GM18508 (cell line): ENCODE measurements at regions not wholly inside any gene's neighbourhood (a gene's known extent, or its start where the extent isn't known, plus 50 kb on each side); places are given as distances from the start of the nearest gene placed in this dataset.
A peak's percentile ranks its signal among the peaks of the same experiment; 100 is the strongest.
"Not testable (repeated sequence)": the region's sequence is repeated elsewhere in the genome, so short reads cannot be mapped to it uniquely, and the experiment has no call there.

ENCODE experiments used
- ATAC-seq: cut with Tn5 transposase; IDR thresholded peaks from one replicate; pipeline ENCODE4 v1.9.1; 2021; ENCODE audit warnings: moderate number of reproducible peaks; ENCODE audit not compliant: insufficient read depth, unreplicated experiment

DNA sequence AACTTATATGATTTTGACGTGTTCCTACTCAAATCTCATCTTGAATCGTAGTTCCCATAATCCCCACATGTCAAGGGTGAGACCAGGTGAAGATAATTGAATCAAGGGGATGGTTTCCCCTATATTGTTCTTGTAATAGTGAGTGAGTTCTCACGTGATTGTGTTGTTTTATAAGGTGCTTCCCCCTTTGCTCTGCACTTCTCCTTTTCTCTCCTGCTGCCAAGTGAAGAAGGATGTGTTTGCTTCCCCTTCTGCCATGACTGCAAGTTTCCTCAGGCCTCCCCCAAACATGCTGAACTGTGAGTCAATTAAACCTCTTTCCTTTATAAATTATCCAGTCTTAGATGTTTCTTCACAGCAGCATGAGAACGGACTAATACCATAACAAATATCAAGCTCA is 83.2 kb downstream of the MANEA start:
- ATAC-seq: no peak

DNA sequence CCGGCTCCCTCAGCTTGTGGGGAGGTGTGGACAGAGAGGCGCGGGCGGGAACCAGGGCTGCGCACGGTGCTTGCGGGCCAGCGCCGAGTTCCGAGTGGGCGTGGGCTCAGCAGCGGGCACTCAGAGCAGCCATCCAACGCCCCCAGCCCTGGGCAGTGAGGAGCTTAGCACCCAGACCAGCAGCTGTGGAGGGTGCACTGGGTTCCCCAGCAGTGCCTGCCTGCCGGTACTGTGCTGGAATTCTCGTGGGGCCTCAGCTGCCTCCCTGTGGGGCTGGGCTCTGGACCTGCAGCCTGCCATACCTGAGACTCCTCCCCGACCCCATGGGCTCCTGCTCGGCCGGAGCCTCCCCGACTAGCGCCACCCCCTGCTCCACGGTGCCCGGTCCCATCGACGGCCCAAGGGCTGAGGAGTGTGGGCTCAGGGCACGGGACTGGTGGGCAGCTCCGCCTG is 92.7 kb downstream of the MANEA start:
- ATAC-seq: no peak

DNA sequence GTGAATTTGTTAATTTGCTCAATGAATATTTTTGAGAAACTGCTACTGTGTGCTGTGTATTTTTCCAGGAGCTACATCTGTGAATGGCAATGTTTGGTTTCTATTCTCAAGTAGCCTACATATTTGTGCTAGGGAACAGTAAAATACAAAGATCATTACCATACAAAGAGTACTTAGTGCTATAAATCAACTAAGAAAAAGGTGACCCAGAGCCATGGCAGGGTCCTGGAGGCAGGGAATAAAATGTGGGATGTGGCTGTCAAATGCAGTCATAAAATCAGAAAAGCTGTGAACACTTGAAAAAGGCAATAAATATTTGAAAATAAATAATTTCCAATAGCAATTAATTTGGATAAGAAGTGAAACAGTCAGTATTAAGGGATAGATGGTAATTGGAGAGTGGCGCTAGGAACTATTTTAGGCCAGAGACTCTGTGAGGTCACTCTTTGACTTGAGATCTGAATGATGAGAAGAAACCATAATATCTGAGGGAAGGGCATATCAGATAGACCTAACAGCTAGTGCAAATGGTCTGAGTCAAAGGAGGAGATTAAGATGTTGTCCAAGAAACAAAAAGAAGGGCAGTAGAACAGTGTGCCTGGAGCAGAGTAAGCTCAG is 98.8 kb downstream of the MANEA start:
- ATAC-seq: no peak

DNA sequence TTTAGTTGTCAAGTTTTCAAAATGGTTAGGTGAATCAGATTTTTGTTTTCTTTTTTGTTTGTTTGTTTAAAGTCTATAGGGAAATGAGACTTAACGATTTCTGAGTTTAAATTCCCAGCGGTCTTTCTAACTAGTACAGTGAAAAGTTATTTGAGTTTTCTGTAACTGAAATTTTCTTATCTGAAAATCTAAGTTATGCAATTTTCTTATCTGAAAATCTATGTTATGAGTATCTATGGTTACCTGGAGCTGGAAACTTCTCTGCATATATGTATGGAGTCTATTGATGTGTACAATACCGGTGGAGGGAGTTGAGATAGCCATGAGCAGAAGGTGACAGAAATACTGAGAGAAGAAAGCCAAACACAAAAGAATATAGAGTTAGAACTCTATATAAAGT is 102.6 kb downstream of the MANEA start:
- ATAC-seq: no peak

DNA sequence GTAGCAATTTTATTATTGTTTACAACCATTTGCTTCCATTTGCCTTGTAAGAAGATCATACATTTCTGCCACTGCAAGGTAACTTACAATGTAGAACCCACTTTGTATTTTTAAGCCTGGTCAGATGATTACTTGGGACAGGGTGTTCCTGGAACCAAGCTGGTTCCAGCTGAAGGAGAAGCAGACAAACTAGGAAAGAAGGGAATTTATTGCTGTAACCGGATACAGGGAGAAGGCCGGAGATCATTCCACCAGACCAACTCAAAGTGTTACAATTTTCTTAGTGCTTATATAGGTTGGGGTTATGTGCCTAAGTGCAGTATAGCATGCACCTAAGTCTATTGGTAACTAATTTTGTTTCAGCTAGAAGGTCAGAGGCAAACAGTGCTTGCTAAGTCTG is 104.4 kb downstream of the MANEA start:
- no peak for ATAC-seq

DNA sequence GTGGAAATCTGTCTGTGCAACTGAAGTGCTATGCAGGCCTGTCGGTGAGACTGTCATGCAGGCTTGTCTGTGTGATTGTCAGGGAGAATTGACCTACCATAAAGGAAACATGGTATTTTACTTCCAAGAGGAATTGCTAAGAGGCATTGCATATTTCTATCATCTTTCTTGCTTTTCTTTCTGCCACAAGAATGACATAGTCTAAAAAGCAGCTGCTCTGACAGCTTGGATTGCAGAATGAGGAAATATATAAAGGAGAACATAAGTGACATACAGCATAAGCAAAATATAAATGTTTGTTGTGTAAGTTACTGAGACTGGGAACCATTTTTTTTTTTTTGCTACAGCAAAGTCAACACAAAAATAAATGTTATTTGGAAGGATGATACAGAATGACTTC is 105.1 kb downstream of the MANEA start:
- ATAC-seq: no peak

DNA sequence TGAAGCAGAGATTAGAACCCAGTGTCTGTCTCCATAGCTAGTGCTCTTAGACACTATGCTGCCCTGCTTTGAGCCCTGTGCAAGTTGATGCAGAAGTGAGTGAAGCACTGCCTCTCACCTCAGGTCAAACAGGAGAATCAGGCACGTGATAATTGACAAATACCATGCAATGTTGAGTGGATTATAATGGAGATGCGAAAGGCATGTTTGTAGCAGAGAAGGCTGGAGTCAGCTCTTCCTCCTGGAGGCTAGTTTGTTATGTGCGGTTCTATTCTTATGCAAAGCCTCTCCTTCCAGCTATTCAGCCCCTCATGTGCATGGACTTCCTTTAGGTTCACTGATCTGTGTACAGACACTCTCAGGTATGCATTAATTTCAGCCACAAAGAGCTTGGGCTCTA is 108.5 kb downstream of the MANEA start:
- ATAC-seq: no peak

DNA sequence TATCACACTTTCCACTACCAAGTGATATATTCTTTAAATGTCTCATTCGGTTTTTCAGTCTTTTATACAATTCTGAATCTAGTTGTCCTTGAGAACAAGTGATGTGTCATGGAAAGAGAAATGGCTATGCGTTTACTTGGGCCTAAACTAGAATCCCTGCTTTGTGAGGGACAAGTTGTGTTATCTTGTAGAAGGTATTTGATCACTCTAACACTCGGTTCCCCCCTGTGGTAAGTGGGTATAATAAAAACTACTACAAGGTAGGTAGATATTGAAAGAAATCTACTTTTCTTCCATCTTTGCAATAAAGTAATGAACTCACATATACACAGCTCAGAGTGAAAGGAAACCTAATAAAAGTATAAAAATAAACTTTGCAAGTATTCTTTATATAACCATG is 108.9 kb downstream of the MANEA start:
- ATAC-seq: no peak

DNA sequence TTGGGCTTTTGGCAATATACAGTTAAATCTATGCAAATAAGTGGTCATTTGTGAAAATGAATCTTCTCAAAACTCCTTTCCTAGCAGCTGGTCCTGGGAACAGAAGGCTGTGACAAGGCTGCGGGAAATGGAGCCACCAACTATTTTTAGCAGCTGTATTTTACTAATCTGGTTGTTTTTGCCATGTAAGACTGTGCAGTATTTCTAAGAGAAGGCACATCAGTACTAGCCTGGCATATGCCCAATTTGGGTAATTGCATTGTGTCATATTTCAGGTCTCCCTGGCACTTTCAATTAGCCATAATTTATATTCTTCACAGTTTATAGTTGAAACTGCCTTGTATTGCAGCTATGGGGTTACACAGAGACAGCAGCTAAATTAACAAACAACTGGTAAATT is 109.6 kb downstream of the MANEA start:
- ATAC-seq: no peak

DNA sequence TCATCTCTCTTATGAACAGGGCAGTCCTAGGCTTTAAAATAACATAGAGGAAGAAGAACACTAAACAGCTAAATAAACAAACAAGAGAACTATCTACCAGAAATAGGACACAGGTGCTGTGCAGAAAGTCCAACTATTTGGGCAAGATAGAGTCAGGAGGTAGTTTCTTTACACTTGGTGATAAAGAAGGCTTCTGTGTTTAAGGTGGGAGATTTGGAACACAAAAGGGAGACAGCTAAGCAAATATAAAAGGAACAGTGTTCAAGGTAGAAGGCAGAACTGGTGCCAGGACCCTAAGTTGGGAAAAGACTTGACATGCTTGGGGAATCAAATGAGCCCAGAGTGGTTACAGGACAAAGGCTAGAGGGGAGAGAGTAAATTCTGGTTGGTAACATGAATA is 110.5 kb downstream of the MANEA start:
- no peak for ATAC-seq

DNA sequence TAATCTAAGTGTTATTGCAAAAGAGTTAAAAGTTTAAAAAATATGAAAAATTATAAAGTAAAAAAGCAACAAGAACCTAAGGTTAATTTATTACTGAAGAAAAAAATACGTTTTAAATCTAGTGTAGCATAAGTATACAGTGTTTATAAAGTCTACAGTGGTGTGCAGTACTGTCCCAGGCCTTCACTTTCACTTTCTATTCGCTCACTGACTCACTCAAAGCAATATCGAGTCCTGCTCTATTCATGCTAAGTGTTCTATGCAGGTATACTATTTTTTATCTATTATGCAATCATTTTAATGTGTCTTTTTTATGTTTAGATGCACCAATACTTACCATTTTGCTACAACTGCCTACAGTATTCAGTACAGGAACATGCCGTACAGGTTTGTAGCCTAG is 113.0 kb downstream of the MANEA start:
- peak; percentile 59 for ATAC-seq

DNA sequence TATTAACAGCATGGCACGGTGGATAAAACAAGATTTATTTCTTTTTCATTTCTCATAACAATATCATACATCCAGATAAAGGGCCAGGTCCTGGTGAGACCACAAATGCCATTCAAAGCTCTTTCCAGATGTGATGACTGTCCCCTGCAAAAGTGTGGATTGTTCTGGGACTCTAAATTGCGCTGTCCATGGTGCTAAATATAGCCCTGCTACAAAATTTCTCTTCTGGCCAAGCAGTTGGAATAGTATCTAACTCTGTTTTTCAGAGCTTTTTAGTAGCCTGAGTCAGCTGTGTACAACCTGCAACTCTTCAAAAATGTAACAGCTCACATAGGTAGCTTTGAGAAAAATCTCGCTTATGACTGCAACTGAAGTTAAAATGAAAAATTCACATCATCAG is 115.8 kb downstream of the MANEA start:
- no peak for ATAC-seq

DNA sequence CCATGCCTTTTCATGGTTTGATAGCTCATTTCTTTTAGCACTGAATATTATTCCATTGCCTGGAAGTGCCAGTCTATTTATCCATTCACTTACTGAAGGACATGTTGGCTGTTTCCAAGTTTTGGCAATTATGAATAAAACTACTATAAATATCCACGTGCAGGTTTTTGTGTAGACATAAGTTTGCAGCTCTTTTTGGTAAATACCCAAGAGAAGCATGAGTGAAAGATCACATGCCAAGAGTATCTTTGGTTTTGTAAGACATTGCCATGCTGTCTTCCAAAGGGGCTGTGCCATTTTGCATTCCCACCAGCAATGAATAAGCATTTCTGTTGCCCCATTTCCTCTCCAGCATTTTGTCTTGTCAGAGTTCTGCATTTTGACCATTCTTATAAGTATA is 120.9 kb downstream of the MANEA start:
- ATAC-seq: no peak

DNA sequence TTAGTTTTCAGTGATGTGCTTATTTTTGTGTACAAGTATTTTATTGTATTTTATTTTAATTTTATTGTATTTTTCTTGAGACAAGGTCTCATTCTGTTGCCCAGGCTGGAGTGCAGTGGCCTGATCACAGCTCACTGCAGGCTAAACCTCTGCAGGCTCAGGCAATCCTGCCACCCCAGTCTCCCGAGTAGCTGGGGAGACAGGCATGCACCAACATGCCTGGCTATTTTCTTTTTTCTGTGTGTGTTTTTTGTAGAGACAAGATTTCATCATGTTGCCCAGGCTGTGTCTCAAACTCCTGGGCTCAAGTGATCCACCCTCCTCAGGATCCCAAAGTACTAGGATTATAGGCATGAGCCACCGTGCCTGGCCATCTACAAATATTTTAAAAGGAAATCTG is 146.3 kb downstream of the MANEA start:
- ATAC-seq: no peak

DNA sequence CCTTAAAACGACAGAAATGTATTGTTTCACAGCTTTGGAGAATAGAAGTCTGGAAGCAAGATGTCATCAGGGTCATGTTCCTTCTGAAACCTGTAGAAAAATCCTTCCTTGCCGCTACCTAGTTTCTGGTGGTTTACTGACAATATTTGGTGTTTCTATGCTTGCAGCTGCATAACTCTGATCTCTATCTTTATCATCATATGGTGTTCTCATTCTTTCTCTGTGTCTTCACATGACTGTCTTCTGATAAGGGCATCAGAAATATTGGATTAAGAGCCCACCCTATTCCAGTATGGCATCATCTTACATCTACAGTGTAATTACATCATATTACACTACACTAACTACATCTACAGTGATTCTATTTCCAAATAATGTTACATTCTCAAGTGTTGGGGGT is 148.0 kb downstream of the MANEA start:
- no peak for ATAC-seq

DNA sequence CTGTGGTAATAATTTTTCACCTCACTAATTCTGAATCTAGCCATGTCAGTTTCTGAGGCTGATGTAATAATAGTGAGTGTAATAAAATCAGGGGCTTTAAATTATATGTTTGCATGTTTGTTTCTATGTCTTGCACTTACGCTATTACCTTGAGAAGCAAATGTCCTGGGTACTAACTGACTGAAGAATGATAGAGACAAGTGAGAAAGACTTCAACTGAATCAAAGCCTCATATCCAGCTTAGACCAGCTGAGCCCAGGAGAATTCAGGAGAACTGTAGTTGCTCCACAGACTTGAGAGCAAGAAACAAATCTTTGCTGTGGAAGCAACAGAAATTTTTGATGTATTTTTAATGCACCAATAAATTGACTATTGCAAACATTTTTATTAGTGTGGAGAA is 162.8 kb downstream of the MANEA start:
- ATAC-seq: no peak

DNA sequence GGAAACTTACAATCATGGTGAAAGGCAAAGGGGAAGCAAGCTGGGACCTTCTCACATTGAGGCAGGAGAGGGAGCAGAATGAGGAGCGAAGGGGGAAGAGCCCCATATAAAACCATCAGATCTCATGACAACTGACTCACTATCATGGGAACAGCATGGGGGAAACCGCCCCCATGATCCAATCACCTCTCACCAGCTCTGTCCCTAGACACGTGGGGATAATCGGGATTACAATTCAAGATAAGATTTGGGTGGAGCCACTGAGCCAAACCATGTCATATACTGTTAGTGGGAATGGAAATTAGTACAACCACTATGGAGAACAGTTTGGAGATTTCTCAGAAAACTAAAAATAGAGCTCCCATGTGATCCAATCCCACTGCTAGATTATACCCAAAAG is 163.7 kb downstream of the MANEA start:
- no peak for ATAC-seq

DNA sequence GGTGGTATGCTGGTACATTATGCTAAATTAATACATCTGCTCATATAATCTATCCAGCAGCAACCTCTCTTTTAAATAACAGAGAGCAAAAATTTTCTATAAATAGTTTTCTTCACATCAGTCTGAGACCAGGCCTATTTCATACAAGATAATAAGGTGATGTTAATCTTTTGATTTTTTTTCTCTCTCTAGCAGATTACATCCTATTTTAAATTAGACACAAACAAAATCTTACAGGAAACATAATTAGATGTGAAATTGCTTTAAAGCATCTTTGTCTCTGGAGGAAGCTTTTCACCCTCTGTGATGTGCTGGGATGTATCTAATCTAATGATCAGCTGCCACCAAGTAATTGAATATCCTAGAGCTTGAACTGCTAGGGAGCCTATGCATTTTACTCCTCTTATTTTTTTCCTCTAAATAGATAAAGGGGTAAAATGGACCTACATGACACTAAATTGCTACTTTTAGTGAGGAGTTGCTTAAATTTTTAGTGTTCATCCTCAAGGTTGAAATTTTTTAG is 165.5 kb downstream of the MANEA start:
- no peak for ATAC-seq

DNA sequence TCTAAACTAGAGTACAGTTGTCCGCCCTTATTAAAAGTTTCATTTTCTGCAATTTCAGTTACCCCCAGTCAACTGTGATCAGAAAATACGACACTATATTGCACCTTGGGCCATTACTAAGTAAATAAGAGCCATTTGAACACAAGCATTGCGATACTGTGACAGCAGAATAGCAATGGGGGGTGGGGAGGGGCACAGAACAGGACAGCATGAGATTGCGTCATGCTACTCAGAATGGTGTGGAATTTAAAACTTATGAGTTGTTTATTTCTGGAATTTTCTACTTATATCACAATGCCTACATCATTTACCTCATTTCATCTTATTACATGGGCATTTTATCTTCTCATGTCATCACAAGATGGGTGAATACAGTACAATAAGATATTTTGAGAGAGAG is 166.3 kb downstream of the MANEA start:
- ATAC-seq: no peak

DNA sequence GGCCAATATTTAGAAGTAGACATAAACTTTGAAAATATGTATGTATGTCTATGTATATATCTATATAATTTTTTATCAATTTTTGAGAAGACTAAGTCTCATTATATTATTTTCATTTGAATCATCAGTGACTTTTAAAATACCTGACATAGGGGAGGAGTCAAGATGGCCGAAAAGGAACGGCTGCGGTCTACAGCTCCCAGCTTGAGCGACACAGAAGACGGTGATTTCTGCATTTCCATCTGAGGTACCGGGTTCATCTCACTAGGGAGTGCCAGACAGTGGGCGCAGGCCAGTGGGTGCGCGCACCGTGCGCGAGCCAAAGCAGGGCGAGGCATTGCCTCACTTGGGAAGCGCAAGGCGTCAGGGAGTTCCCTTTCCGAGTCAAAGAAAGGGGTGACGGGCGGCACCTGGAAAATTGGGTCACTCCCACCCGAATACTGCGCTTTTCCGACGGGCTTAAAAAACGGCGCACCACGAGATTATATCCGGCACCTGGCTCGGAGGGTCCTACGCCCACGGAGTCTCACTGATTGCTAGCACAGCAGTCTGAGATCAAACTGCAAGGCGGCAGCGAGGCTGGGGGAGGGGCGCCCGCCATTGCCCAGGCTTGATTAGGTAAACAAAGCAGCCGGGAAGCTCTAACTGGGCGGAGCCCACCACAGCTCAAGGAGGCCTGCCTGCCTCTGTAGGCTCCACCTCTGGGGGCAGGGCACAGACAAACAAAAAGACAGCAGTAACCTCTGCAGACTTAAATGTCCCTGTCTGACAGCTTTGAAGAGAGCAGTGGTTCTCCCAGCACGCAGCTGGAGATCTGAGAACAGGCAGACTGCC is 181.1 kb downstream of the MANEA start:
- not testable (repeated sequence) for ATAC-seq

DNA sequence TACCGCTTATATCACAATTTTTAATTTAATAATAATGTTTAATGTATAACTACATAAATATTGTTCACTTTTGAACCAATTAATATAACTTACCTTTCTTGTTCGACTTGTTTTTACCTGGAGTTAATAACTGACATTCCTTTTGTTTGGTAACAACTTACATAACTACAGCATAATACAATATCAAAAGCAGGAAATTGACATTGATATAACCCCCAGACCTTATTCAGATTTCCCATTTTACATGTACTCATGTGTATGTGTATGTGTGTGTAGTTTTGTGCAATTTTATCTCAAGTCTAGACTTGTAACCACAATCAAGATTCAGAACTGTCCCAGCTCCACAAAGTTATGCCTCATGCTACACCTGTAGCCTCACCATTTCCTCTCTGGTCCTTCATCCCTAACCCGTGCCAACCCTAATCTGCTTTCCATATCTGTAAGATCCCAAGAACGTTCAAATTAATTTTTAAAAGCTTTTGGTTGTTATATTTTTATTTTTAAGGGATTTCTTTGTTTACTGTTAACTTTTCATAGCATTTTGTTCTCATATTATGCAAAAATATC is 190.6 kb downstream of the MANEA start:
- no peak for ATAC-seq

DNA sequence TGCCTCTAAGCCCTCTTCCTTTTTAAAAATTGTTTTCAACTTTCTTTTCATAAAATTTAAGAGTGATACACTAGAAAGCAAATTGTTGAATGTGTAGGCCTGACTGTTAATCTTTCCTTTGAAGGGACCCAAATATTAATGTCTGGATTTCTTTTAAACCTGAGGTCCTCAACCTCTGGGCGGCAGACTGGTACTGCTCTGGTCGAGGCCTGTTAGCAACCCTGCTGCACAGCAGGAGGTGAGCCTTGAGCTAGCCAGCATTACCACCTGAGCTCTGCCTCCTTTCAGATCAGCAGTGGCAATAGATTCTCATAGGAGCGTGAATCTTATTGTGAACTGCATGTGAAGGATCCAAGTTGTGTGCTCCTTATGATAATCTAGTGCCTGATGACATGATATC is 191.2 kb downstream of the MANEA start:
- no peak for ATAC-seq
